IPS-NIHi7 (cell line): ENCODE measurements at regions not wholly inside any gene's neighbourhood (a gene's known extent, or its start where the extent isn't known, plus 50 kb on each side); places are given as distances from the start of the nearest gene placed in this dataset.
A peak's percentile ranks its signal among the peaks of the same experiment; 100 is the strongest.
"Not testable (repeated sequence)": the region's sequence is repeated elsewhere in the genome, so short reads cannot be mapped to it uniquely, and the experiment has no call there.

ENCODE experiments used
- DNase-seq: peaks from one replicate; pipeline ENCODE4 v3.0.0; 2012; ENCODE audit warnings: mixed read lengths; ENCODE audit errors: extremely low spot score

- DNase-seq = no peak
Measured at GRCh38 chr5:18433336-18433735, 799.1 kb downstream of the TAF11L14 start.

GRCh38 chr5:18438126-18438525, 803.9 kb downstream of the TAF11L14 start:
- DNase-seq = no peak

- DNase-seq = no peak
Measured at GRCh38 chr5:18455521-18455920, 821.3 kb downstream of the TAF11L14 start.

DNA sequence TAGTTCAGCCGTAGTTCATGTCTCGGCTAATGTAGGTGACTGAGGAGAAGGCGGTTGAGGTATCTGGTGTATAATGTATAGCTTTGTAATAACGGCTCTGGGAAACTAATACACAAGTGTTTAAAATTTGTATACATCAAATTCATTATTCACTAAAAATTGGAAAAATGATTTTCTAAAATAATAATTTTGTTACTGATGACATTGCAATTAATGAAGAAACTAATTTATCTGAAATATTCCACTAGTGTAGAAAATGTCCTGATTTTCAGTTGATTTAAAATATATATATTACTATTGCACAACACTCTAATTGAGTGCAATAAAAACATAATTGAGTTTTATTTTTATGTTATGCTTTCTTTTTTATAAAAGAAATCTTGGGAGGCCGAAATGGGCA, 823.0 kb downstream of the TAF11L14 start:
- DNase-seq = no peak

DNA sequence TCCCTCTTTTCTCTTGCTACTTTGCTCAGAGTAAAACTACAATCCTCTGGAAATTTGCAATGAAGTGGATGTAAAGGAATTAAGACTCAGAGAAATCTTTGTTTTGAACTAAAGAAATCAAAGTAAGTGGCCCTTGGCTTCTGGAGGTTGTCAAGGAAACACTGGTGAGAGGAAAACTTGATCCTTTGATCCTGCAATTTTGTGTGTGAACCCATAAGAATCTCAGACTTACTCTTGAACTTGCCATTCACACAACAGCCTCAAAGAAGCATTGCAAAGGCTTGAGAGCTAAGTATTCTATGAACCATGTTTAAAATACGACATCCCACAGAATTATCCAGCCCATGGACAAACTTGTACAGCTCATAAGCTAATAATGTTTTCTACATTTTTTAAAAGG, 827.5 kb downstream of the TAF11L14 start:
- no peak for DNase-seq

DNA sequence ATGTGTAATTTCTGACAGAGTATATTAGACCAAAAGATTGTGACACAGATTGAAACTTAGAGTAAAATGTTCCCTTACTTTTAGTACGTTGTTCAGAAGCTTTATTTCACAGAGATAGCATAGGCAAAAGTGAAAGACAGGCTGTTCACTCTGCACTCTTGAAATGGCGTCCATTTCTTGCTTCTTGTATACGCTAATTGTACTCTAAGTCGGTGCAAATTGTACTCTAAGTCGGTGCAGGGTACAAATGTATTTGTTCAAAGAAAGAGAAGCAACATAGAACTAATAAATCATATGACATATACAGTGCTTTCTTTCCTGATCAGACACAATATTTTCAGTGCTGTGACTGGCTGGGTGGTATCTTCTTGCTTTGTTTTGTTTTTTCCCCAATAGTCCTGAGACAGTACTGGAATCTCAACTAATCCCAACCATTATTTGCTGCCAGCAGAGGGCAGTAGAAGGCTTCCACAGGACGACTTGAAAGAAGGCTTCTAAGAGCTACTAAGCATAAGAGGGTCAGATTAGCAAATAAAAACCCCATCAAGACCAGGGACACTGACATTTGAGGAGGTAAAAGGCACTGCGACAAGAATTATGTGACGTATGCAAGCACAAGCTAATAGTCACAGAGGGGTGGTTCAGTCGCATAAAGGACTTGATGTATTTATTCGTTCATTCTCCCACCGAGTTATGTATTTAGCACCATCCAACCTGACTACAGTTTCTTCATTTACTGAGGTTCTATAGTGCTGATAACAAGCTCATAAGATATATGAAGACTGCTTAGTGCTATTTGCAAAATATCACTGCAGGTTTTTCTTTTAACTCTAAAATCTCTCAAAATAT, 831.8 kb downstream of the TAF11L14 start:
- peak; percentile 73 for DNase-seq

DNA sequence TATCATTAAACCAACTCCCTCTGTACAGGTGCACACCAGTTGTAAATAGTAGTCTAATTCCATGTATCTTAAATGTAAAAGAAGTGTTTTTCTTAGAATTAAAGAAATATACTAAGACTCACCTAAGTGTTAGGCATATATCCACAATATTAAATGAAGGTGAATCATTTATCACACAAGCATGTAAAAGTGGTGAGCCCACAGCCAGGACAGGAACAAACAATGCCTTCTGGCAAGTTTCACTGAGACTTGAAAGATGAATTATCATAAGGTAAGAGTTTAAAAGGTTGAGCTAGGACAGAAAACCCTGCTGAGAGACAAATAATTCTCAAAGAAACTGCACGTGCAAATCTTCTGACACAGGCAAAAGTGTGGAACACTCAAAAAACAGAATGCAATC, 832.5 kb downstream of the TAF11L14 start:
- no peak for DNase-seq

DNA sequence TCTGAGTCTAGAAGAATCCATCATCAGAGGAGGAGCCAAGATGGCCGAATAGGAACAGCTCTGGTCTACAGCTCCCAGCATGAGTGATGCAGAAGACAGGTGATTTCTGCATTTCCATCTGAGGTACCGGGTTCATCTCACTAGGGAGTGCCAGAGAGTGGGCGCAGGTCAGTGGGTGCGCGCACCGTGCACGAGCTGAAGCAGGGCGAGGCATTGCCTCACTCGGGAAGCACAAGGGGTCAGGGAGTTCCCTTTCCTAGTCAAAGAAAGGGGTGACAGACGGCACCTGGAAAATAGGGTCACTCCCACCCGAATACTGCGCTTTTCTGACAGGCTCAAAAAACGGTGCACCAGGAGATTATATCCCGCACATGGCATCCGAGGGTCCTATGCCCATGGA, 837.5 kb downstream of the TAF11L14 start:
- not testable (repeated sequence) for DNase-seq

- DNase-seq = no peak
Measured at GRCh38 chr5:18483451-18483850, 849.2 kb downstream of the TAF11L14 start.

DNA sequence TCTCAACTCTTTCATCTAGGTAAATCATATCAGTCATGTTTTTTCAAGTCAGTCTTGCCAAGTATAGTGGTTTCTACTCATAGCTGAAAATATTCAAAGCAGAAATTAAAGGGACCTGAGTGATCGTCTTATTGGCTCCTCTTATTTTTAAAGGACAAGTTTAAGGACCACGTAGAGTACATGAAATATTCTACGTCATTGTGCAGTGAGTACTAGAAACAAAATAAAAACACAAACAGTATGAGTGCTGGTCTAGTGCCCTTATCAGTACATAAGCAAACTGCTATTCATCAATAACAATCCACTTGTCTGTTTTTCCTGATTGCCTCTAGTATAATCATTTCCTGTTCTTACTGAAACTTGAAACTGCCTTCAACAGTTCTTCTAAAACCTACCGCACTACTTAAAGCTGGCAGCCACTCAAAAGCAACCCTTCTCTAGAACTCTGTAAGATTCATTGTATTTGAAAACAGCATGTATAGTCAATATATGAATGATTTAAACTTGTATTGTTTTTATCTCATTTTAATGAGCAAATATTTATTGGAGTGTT, 853.7 kb downstream of the TAF11L14 start:
- DNase-seq = no peak

- no peak for DNase-seq
Measured at GRCh38 chr5:18489703-18490102, 855.4 kb downstream of the TAF11L14 start.

- DNase-seq = no peak
Measured at GRCh38 chr5:18491349-18491748, 857.1 kb downstream of the TAF11L14 start.

DNA sequence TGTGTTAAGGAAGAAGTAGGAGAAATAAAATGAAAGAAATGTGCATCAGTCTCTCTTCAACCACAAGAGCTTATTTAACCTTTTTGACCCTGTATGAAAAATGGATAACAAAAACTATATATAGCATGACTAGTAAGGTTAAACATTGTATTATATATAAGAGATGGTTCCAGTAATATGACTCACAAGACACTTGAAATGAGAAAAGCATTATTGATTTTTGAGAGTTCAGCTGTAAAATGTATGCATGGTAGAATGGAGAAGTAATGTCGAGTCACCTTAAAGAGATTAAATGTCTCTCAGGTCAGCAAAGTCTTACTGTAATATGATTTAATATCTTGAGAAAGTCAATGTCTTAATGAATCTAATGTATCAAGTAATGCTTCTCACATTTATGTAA, 860.9 kb downstream of the TAF11L14 start:
- DNase-seq = no peak

DNA sequence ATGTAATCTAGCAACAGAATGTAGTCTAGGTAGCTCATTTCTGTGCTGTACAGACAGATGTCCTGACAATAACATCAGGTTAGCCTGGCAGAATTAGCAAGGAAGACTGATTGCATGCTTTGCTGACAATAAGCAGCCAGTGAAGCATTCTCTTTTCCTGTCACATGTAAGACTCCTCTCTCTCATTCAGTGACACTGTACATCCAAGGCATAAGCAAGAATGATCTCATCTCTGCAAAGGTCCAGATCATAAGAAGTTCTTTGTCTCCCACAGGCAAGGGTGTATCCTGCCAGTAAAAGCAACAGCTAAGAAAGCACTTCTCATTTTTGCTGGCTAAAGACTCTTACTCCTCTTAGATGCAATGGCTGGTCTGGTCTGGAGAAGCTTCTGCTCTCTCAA, 861.8 kb downstream of the TAF11L14 start:
- no peak for DNase-seq

GRCh38 chr5:18497089-18497488, 862.8 kb downstream of the TAF11L14 start:
- DNase-seq = no peak

DNA sequence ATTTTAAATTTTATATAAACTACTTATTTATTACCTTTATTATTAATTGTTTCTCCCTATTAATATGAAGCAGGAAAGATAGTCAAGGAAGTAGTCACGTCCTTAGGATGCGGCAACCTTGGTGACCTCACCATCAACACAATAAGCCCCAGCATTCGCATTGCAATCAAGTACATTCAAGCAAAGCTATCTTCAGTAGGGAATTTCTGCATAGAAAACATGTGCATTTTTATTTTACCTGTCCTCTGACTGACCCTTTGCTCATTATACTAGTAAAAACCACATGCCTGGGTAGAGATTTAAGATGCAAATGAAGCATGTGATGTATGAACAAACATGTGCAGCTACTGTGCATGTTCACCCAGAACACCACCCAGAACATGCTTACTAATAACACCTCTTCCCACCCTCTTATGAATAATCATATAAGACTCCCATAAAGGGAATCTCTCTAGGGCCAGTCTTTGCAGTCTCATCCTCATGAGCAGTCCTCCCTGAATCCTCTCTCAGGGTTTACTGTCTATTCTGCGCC, 869.6 kb downstream of the TAF11L14 start:
- DNase-seq = no peak

- no peak for DNase-seq
Measured at GRCh38 chr5:18507114-18507513, 872.9 kb downstream of the TAF11L14 start.

DNA sequence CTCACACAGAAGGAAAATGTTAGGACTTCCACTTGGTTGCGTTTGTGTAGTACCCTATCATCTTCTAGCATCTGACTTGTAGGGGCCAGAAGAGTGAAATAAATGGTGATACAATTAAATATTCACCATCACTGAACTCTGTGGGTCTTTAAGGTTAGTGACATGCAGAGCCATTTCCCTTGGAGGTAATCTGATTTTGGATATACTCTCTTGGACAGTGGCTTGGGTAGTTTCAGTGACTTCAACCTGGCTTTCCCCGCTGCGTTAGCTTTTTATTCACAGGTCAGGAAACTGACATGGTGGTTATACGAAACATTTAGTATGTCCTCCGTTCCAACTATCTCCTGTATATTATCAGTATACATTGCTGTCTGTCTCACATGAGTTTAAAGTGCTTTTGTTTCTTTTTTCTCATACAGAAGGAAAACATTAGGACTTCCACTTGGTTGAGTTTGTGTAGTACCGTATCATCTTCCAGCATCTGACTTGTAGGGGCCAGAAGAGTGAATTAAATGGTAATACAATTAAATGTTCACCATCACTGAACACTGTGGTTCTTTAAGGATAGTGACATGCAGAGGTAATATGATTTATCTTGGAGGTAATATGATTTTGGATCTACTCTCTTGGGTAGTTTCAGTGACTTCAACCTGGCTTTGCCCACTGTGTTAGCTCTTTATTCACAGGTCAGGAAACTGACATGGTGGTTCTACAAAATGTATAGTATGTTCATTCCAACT, 883.6 kb downstream of the TAF11L14 start:
- DNase-seq = no peak

- no peak for DNase-seq
Measured at GRCh38 chr5:18523380-18523779, 889.1 kb downstream of the TAF11L14 start.

DNA sequence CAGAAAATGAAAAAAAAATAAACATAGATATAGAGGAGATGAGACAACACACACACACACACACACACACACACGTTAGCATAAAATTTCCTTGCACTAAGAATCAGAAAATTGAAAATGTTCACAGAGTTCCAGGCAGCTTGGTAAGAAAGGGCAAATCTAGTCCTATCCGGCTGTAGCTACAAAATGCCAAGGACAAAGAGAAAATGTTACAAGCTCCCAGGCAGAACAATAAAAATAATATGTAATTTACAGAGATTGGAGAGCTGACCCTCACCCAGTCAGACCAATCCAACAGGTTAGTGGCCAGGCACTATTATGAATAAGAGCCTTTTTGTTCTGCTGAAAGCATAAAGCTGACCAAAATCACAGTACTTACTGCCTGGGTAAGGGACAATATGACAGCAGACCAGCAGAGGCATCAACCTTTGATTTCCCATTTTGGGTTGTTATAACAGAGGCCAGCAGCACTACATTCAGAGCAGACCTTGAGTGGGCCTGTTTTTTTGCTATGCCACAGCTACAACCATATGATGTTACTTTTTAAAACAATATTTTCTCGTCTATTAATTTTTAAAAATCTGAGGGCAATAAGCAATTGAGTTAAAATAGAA, 892.6 kb downstream of the TAF11L14 start:
- DNase-seq = peak; percentile 29

GRCh38 chr5:18533137-18533536, 898.9 kb downstream of the TAF11L14 start:
- no peak for DNase-seq

DNA sequence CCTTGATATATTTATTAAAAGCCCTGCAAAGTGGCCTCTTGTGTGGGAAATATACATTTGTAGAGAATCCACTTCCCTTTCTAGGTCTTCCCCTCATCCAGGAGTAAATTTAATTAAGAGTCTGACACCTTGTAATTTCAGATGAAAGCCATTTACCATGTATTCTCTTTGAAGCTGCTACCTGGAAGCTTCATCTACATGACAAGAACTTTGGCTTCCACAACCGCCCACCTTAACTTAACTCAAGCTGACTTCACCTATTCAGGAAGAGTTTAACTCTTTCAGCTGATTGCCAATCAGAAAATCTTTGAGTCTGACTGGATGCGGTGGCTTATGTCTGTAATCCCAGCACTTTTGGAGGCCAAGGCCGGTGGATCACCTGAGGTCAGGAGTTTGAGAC, 899.9 kb downstream of the TAF11L14 start:
- peak; percentile 31 for DNase-seq
